ENCODE measurements at regions not wholly inside any gene's neighbourhood (a gene's known extent, or its start where the extent isn't known, plus 50 kb on each side); places are given as distances from the start of the nearest gene placed in this dataset.

DNA sequence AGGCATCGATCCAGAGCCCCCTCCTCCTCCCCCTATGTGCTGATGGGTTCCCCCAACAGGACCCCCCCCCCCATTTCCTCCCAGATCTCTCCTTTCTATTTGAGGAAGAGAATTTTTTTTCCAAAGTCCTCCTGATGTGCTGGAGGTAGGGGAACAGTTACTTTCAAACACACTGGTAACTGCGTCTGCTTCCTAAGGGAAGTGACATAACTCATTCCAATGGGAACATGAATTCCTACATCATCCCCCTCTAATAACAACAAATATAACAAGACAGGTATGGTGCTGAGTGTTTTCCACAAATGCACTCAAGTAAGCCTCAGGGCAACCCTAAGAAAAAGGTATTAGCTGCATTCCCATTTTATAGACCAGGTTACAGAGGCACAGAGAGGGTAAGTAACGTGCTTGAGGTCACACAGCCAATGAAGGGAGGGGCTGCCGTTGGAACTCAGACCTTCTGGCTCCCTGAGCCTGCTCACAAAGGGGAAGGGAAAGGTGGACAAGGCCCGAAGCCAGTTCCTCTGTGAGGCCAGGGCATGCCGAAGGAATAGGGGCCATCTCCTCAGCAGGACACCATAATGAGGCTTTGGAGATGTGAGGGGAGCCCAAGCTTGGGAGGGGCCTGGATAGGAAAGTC lies 121.1 kb upstream of the NCOR2 start:
- no peak for FAIRE-seq
- TF ChIP-seq, protein P1, sequence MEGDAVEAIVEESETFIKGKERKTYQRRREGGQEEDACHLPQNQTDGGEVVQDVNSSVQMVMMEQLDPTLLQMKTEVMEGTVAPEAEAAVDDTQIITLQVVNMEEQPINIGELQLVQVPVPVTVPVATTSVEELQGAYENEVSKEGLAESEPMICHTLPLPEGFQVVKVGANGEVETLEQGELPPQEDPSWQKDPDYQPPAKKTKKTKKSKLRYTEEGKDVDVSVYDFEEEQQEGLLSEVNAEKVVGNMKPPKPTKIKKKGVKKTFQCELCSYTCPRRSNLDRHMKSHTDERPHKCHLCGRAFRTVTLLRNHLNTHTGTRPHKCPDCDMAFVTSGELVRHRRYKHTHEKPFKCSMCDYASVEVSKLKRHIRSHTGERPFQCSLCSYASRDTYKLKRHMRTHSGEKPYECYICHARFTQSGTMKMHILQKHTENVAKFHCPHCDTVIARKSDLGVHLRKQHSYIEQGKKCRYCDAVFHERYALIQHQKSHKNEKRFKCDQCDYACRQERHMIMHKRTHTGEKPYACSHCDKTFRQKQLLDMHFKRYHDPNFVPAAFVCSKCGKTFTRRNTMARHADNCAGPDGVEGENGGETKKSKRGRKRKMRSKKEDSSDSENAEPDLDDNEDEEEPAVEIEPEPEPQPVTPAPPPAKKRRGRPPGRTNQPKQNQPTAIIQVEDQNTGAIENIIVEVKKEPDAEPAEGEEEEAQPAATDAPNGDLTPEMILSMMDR (IDR thresholded peaks at IDR 0.05; ENCODE audit: borderline replicate concordance, extremely low read depth, insufficient read depth) = no peak
- H3K4me1 ChIP-seq (ENCODE audit: control insufficient read depth in 2 of 3, insufficient read depth in 2 of 3, low read depth in 1 of 3, low read length in 3 of 3) = peaks cover 2 to 19% (median 5%) of the 10 kb centered on the region in 3 donors
- H3K4me3 ChIP-seq (ENCODE audit: low read length in 3 of 3) = no peak overlapping the region
- peaks cover 0 to 6% (median 0%) of the 10 kb centered on the region in 3 donors for H3K9me3 ChIP-seq (ENCODE audit: control insufficient read depth in 2 of 3, insufficient read depth in 1 of 3, low read length in 3 of 3)
- DNase-seq = peak in 1 of 5 donors; percentile 54
- H3K36me3 ChIP-seq (ENCODE audit: control insufficient read depth in 2 of 3, insufficient read depth in 3 of 3, low read length in 3 of 3) = no peaks in the 10 kb centered on the region
- no peaks in the 10 kb centered on the region for H3K27me3 ChIP-seq (ENCODE audit: control insufficient read depth, insufficient read depth, low read length)
- H3K9ac ChIP-seq (ENCODE audit: low read length in 3 of 3) = no peak overlapping the region
- H3K27ac ChIP-seq (ENCODE audit: low read depth in 2 of 2, low read length in 2 of 2) = peak overlapping the region in 1 of 2 donors; percentile 29
- intact Hi-C loops (cut with DNase I) = no loop called here

DNA sequence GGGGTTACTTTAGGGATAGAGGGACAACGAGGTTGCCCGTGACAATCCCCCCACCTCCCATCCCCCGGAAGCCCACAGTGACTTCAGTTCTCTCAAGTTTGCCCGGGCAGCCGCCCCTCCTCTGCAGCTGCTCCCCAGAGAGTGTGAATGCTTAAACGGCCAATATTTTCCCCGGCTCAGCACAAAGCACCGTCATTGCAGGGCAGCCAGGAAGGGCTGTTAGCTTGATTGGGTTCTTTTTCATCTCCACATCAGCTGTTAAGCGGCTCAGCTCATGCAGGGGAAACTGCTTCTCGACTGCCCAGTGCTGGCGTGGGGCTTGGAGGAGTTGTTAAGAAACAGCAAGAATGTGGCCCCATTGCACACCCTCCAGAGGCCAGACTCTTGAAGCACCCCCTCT lies 120.5 kb upstream of the NCOR2 start:
- H3K27me3 ChIP-seq (ENCODE audit: control insufficient read depth, insufficient read depth, low read length) = no peaks in the 10 kb centered on the region
- H3K9me3 ChIP-seq (ENCODE audit: control insufficient read depth in 2 of 3, insufficient read depth in 1 of 3, low read length in 3 of 3) = peaks cover 0 to 6% (median 0%) of the 10 kb centered on the region in 3 donors
- no peak overlapping the region for H3K9ac ChIP-seq (ENCODE audit: low read length in 3 of 3)
- DNase-seq (peak in 2 of 5 donors; percentile 63 to 84), FAIRE-seq (no peak)
- no peak overlapping the region for H3K4me3 ChIP-seq (ENCODE audit: low read length in 3 of 3)
- H3K27ac ChIP-seq (ENCODE audit: low read depth in 2 of 2, low read length in 2 of 2) = peak overlapping the region; percentile 45 to 49
- intact Hi-C loops (cut with DNase I) = no loop called here
- H3K4me1 ChIP-seq (ENCODE audit: control insufficient read depth in 2 of 3, insufficient read depth in 2 of 3, low read depth in 1 of 3, low read length in 3 of 3) = peaks cover 2 to 19% (median 5%) of the 10 kb centered on the region in 3 donors
- H3K36me3 ChIP-seq (ENCODE audit: control insufficient read depth in 2 of 3, insufficient read depth in 3 of 3, low read length in 3 of 3) = no peaks in the 10 kb centered on the region
- TF ChIP-seq, protein P1 (IDR thresholded peaks at IDR 0.05; ENCODE audit: borderline replicate concordance, extremely low read depth, insufficient read depth) = no peak

DNA sequence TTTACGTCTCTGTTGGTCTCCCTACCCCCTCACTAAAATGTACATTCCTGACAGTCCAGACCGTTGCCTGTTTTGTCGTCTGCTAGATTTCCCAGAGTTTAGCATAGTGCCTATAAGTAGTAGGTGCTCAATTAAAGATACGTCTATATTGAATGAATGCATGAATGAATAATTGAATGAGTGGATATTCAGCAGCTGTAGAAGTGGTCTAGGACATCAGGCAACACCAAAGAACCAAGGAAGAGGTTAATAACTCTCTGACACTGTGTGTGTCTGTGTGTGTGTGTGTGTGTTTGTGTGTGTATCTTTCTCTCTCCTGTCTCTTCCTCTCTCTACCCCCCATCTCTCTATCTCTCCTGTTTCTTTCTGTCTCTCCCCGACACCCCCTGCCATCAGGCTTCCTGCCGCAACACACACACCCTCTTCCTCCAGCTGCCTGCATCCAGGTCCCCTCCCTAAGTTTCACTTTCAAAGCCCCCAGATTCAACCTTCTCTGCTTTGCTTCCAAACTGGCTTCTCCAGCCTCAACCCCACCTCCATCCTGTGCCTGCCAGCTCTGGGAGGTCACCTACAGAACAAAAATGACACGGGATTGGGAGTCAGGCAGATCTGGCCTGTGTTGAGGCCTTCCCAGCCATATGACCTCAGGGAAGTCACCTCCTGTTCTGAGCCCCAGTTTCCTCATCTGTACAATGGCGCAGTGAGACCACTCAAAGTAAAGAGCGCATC lies 119.9 kb upstream of the NCOR2 start:
- Histone ChIP-seq H3K27me3 (ENCODE audit: control insufficient read depth, insufficient read depth, low read length) (no peaks in the 10 kb centered on the region), H3K9ac (ENCODE audit: low read length in 3 of 3) (no peak overlapping the region), H3K9me3 (ENCODE audit: control insufficient read depth in 2 of 3, insufficient read depth in 1 of 3, low read length in 3 of 3) (peaks cover 0 to 3% (median 0%) of the 10 kb centered on the region in 3 donors), H3K4me1 (ENCODE audit: control insufficient read depth in 2 of 3, insufficient read depth in 2 of 3, low read depth in 1 of 3, low read length in 3 of 3) (peaks cover 2 to 21% (median 5%) of the 10 kb centered on the region in 3 donors), H3K4me3 (ENCODE audit: low read length in 3 of 3) (no peak overlapping the region), H3K27ac (ENCODE audit: low read depth in 2 of 2, low read length in 2 of 2) (peak overlapping the region; percentile 45 to 49), H3K36me3 (ENCODE audit: control insufficient read depth in 2 of 3, insufficient read depth in 3 of 3, low read length in 3 of 3) (no peaks in the 10 kb centered on the region)
- FAIRE-seq = no peak
- intact Hi-C loops (cut with DNase I) = no loop called here
- TF ChIP-seq, protein P1 (IDR thresholded peaks at IDR 0.05; ENCODE audit: borderline replicate concordance, extremely low read depth, insufficient read depth) = no peak
- peak in 1 of 5 donors; percentile 29 for DNase-seq

Data from kidney (tissue), 13 donors.